ENCODE measurements at regions not wholly inside any gene's neighbourhood (a gene's known extent, or its start where the extent isn't known, plus 50 kb on each side); places are given as distances from the start of the nearest gene placed in this dataset.

DNA sequence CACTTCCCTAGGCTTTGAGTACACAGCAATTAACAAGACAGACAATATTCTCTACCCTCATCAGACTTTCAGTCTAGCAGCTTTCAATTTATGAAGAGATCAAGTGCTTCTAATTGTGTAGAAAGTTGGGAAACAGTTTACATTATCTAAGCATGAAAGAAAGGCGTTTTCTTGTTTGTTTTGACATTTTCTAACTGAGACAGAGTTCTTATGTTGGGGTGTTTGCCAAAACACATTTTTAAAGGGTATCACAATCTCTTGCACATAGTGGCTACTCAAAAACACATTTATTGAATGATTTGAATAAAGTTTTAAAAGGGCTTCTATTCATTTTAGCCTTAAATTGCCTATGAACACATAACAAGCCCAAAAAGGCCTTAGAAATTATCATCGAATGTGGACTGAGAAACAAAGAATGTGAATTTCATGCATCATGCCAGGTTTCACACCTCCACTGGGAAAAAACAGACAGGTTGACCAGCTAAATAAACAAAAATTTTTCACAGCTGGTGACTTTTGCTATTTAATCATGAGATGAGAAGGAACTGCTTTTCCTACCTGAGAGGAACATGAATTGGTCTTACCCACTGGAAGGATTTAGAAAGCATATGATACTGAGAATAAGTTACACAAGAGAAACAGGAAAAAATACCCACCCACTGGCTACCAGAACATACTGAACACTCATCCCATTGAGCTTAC lies 394.5 kb upstream of the PKN2 start:
- no peak for DNase-seq (ENCODE audit: low read depth)
- TF ChIP-seq, protein P1, sequence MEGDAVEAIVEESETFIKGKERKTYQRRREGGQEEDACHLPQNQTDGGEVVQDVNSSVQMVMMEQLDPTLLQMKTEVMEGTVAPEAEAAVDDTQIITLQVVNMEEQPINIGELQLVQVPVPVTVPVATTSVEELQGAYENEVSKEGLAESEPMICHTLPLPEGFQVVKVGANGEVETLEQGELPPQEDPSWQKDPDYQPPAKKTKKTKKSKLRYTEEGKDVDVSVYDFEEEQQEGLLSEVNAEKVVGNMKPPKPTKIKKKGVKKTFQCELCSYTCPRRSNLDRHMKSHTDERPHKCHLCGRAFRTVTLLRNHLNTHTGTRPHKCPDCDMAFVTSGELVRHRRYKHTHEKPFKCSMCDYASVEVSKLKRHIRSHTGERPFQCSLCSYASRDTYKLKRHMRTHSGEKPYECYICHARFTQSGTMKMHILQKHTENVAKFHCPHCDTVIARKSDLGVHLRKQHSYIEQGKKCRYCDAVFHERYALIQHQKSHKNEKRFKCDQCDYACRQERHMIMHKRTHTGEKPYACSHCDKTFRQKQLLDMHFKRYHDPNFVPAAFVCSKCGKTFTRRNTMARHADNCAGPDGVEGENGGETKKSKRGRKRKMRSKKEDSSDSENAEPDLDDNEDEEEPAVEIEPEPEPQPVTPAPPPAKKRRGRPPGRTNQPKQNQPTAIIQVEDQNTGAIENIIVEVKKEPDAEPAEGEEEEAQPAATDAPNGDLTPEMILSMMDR (conservative IDR thresholded peaks at IDR 0.05; ENCODE audit: control insufficient read depth, insufficient read depth, low read depth, low read length), result no peak
- H3K4me3 ChIP-seq (ENCODE audit: control insufficient read depth, low read depth, low read length), result no peak overlapping the region

DNA sequence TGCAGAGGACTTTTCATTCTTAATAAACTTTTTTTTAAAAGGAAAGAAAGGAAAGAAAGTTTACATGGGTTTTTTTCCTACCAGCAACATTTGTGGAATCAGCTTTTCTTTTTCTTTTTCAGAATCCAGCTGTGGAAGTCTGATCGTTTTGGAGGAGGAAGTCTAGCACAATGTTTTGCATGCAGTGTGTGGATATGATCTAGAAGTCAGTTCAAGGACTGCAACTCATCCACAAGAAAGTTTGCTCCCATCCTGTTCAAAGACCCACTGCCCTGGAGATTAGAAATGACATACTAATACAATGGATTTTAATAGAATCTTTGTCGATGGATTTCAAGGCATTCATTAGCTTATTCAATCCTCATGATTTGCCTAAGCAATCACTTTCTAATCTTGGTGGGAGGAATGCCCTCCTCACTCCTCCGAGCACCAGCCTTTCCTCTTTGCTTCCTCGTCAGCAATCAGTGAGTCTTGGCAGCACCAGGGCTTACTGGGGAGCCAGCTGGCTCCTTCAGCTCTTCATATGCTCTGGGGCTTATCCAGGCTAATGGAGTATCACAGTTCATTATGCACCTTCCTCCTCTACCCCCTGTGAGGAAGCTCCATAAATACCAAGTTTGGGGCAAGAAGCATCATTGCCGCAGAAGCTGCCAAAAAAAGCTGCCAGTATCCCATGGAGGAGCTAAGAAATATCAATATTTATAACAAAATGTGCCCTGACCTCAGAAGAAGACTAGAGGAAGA lies 392.3 kb upstream of the PKN2 start:
- no peak overlapping the region for H3K4me3 ChIP-seq (ENCODE audit: control insufficient read depth, low read depth, low read length)
- TF ChIP-seq, protein P1 (conservative IDR thresholded peaks at IDR 0.05; ENCODE audit: control insufficient read depth, insufficient read depth, low read depth, low read length), result no peak
- DNase-seq (ENCODE audit: low read depth), result no peak

DNA sequence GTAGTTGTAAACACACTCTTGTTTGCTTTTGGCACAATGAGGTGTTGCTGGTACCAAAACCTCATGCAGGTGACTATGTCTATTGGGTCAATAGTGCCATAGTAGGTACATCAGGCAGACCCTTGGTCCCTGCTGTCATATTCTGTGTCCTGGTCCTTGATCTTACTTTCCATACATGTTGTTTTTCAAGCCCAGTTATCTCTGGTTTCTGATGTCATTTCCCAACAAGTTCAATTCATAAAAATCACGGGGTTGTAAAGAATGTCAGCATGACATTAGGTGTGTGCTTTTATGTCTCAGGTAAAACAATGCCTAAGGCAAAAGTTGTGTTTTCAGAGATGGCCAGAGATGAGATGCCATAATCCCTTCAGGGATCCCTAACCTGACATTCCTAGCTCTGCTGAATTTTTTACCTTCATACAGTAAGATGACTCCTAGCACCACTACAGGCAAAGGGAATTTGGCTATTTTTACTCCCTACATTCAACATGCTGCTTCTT lies 390.3 kb upstream of the PKN2 start:
- TF ChIP-seq, protein P1 (conservative IDR thresholded peaks at IDR 0.05; ENCODE audit: control insufficient read depth, insufficient read depth, low read depth, low read length), result no peak
- no peak for DNase-seq (ENCODE audit: low read depth)
- H3K4me3 ChIP-seq (ENCODE audit: control insufficient read depth, low read depth, low read length), result no peak overlapping the region

DNA sequence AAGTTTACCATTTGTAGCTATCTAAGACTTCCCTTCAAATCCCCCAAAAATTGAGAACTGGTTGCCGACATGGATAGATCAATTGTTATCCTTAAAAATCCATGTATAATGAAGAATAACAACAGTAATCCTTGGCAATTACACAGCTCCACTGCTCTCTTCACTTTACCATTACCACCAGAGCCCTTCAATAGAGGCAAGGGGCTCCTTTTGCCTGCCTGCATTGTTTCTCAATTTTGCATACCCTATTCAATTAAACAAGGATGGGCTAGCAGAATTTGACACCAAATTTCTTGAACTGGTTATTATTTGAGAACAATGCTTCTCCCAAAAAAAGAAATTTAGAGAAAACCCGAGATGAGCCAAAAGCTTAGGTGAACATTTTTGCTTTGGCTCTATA lies 387.8 kb upstream of the PKN2 start:
- DNase-seq (ENCODE audit: low read depth), result no peak
- TF ChIP-seq, protein P1 (conservative IDR thresholded peaks at IDR 0.05; ENCODE audit: control insufficient read depth, insufficient read depth, low read depth, low read length), result no peak
- no peak overlapping the region for H3K4me3 ChIP-seq (ENCODE audit: control insufficient read depth, low read depth, low read length)

DNA sequence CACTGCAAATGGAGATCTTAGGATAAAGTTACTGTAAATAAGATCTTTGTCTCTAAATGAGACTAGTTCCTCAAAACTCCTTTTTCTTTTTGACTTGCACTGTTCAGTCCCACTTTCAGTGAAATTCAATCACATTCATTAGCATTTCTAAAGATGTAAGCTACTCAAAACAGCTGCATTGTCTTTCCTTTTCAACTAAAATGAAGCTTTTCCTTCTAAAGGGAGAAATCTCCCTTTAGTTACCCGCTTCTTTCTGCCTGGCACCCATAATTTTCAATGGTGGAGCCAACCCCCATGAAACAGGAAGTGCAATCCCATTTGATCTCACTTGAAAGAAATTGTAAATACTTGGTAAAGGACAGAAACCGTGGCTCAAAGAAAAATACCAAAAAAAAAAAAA lies 387.4 kb upstream of the PKN2 start:
- H3K4me3 ChIP-seq (ENCODE audit: control insufficient read depth, low read depth, low read length), result no peak overlapping the region
- TF ChIP-seq, protein P1 (conservative IDR thresholded peaks at IDR 0.05; ENCODE audit: control insufficient read depth, insufficient read depth, low read depth, low read length), result no peak
- no peak for DNase-seq (ENCODE audit: low read depth)

DNA sequence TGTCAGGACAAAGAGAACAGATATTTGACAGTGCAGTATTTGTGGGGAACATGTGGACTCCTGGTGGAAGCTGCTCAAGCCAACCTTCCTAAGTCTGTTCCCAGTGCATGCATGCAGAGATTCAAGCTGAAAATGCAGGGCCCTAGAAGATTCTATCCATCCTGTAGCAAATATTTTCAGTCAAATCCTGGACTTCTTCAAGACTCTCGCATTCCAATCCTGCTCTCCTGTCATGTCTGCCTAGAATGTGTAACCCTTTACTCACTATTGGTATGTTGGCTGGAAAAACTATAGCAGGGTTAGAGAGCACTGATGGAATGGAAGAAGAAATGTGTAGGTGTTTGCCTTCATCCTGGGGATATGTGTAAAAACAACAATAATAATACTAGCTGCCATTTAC lies 385.6 kb upstream of the PKN2 start:
- no peak overlapping the region for H3K4me3 ChIP-seq (ENCODE audit: control insufficient read depth, low read depth, low read length)
- TF ChIP-seq, protein P1 (conservative IDR thresholded peaks at IDR 0.05; ENCODE audit: control insufficient read depth, insufficient read depth, low read depth, low read length), result no peak

More for the DNA sequence above, 385.6 kb upstream of the PKN2 start:
- DNase-seq (ENCODE audit: low read depth), result no peak

Measured in fibroblast of mammary gland (primary cell).